ENCODE measurements at regions not wholly inside any gene's neighbourhood (a gene's known extent, or its start where the extent isn't known, plus 50 kb on each side); places are given as distances from the start of the nearest gene placed in this dataset.

GRCh38 chr6:133787859-133788505 lies 100.9 kb upstream of the TCF21 start:
- TF ChIP-seq, protein P1, sequence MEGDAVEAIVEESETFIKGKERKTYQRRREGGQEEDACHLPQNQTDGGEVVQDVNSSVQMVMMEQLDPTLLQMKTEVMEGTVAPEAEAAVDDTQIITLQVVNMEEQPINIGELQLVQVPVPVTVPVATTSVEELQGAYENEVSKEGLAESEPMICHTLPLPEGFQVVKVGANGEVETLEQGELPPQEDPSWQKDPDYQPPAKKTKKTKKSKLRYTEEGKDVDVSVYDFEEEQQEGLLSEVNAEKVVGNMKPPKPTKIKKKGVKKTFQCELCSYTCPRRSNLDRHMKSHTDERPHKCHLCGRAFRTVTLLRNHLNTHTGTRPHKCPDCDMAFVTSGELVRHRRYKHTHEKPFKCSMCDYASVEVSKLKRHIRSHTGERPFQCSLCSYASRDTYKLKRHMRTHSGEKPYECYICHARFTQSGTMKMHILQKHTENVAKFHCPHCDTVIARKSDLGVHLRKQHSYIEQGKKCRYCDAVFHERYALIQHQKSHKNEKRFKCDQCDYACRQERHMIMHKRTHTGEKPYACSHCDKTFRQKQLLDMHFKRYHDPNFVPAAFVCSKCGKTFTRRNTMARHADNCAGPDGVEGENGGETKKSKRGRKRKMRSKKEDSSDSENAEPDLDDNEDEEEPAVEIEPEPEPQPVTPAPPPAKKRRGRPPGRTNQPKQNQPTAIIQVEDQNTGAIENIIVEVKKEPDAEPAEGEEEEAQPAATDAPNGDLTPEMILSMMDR (IDR thresholded peaks at IDR 0.05), result no peak
- TF ChIP-seq POLR2A (IDR thresholded peaks at IDR 0.05) (no peak), EP300 (IDR thresholded peaks at IDR 0.05) (no peak)

All from tibial nerve (tissue), 4 donors.